Caco-2 (cell line): ENCODE measurements at regions not wholly inside any gene's neighbourhood (a gene's known extent, or its start where the extent isn't known, plus 50 kb on each side); places are given as distances from the start of the nearest gene placed in this dataset.
"Not testable (repeated sequence)": the region's sequence is repeated elsewhere in the genome, so short reads cannot be mapped to it uniquely, and the experiment has no call there.

ENCODE experiments used
- BruUV-seq: library from RNA; stranded (reverse); fragments of 400-500 nt; replicated peaks from 2 replicates; lab custom pipeline; 2021; lab: Mats Ljungman, UMichigan
- CTCF ChIA-PET: fragments of 300-600 bp; sonication (Branson Sonifier 250); formaldehyde crosslinking; loops from one replicate; lab custom pipeline; 2022; ENCODE audit warnings: antibody characterized with exemption; lab: Charles Lee
- POLR2A ChIA-PET: fragments of 300-600 bp; sonication (Branson Sonifier 250); formaldehyde crosslinking; loops from one replicate; lab custom pipeline; 2022; ENCODE audit warnings: antibody characterized with exemption; lab: Charles Lee
- DNase-seq, 2 experiments: peaks; one replicate each; pipeline versions ENCODE4 v3.0.0 to v3.0.0-alpha.2; 2020 to 2022
- H3K27me3 ChIP-seq: replicated peaks from 2 replicates; pipeline ENCODE4 v1.6.0; 2011; ENCODE audit warnings: low read length; ENCODE audit not compliant: control insufficient read depth, insufficient read depth
- H3K36me3 ChIP-seq: 2 replicates; pipeline ENCODE4 v1.5.1; 2011; ENCODE audit warnings: low read length; ENCODE audit not compliant: control insufficient read depth, insufficient read depth
- H3K4me1 ChIP-seq: fragments of 250-450 bp; sonication (Bioruptor Pico); 2 replicates; pipeline ENCODE4 v1.5.1; 2020; ENCODE audit warnings: mild to moderate bottlenecking
- H3K4me3 ChIP-seq: 2 replicates; pipeline ENCODE4 v1.5.1; 2011; ENCODE audit warnings: low read depth, mild to moderate bottlenecking, control low read depth, low read length
- H3K9me3 ChIP-seq: fragments of 250-450 bp; sonication (Bioruptor Pico); 2 replicates; pipeline ENCODE4 v1.5.1; 2020; ENCODE audit warnings: mild to moderate bottlenecking, moderate library complexity
- H3K27ac Mint-ChIP-seq: one replicate; pipeline ENCODE4 v1.8.0; 2022; ENCODE audit warnings: mixed read lengths; ENCODE audit not compliant: unreplicated experiment
- H3K27me3 Mint-ChIP-seq: one replicate; pipeline ENCODE4 v1.8.0; 2022; ENCODE audit warnings: mixed read lengths; ENCODE audit not compliant: insufficient read depth, unreplicated experiment
- H3K36me3 Mint-ChIP-seq: one replicate; pipeline ENCODE4 v1.8.0; 2022; ENCODE audit warnings: mild to moderate bottlenecking, mixed read lengths; ENCODE audit not compliant: insufficient read depth, unreplicated experiment
- H3K4me1 Mint-ChIP-seq: one replicate; pipeline ENCODE4 v1.8.0; 2022; ENCODE audit warnings: low read depth, mixed read lengths; ENCODE audit not compliant: unreplicated experiment
- H3K4me3 Mint-ChIP-seq: one replicate; pipeline ENCODE4 v1.8.0; 2022; ENCODE audit warnings: mild to moderate bottlenecking, moderate library complexity, mixed read lengths; ENCODE audit not compliant: unreplicated experiment
- H3K9me3 Mint-ChIP-seq: one replicate; pipeline ENCODE4 v1.8.0; 2022; ENCODE audit warnings: mixed read lengths; ENCODE audit not compliant: unreplicated experiment
- CTCF ChIP-seq, 2 experiments: fragments of 200-600 bp in 1 of 2; IDR thresholded peaks; 1 replicate in 1 of 2; 2 replicates in 1 of 2; pipeline versions ENCODE4 v1.5.1 to v1.8.0; 2011 to 2022; ENCODE audit warnings: antibody characterized with exemption in 1 of 2, control low read depth in 1 of 2, inconsistent platforms in 1 of 2, low read depth in 1 of 2, low read length in 1 of 2, mild to moderate bottlenecking in 1 of 2, moderate library complexity in 1 of 2; ENCODE audit not compliant: insufficient read depth in 1 of 2, severe bottlenecking in 1 of 2, unreplicated experiment in 1 of 2
- intact Hi-C: fragments of 100-400 bp; cut with micrococcal nuclease; formaldehyde crosslinking; loops from one replicate; pipeline ENCODE4 v1.10.0; 2022; ENCODE audit not compliant: unreplicated experiment

- Mint-ChIP-seq H3K27me3 (no peaks in the 10 kb centered on the region), H3K27ac (no peak overlapping the region), H3K36me3 (no peaks in the 10 kb centered on the region), H3K4me1 (peaks cover 7% of the 10 kb centered on the region), H3K4me3 (no peak overlapping the region), H3K9me3 (no peaks in the 10 kb centered on the region)
- intact Hi-C loops = no loop called here
- H3K36me3 ChIP-seq = no peaks in the 10 kb centered on the region
- H3K27me3 ChIP-seq = no peaks in the 10 kb centered on the region
- BruUV-seq = no TSS peak
- H3K9me3 ChIP-seq = no peaks in the 10 kb centered on the region
- no peaks in the 10 kb centered on the region for H3K4me1 ChIP-seq
- ChIA-PET CTCF (no interaction called here), POLR2A (interaction anchor here (0.5 kb wide), 1 partner anchor 141 kb away, joined by 6 read pairs; the partner anchor contains the start of gene DEGS1)
- no peak for TF ChIP-seq CTCF (IDR thresholded peaks at IDR 0.05; ENCODE audit: insufficient read depth in 1 of 2, low read depth in 1 of 2, low read length in 1 of 2, severe bottlenecking in 1 of 2, unreplicated experiment in 1 of 2)
- DNase-seq = no peak
- no peak overlapping the region for H3K4me3 ChIP-seq
These were observed 71.3 kb upstream of the FBXO28 start for GRCh38 chr1:224042557-224043118.

GRCh38 chr1:224041032-224041431, 72.9 kb upstream of the FBXO28 start:
- H3K4me3 ChIP-seq = no peak overlapping the region
- no peaks in the 10 kb centered on the region for H3K27me3 Mint-ChIP-seq
- BruUV-seq = no TSS peak
- no peak for DNase-seq
- POLR2A ChIA-PET = no interaction called here
- H3K4me1 Mint-ChIP-seq = peaks cover 7% of the 10 kb centered on the region
- H3K4me3 Mint-ChIP-seq = no peak overlapping the region
- intact Hi-C loops = no loop called here
- CTCF ChIA-PET = no interaction called here
- no peak for TF ChIP-seq CTCF (IDR thresholded peaks at IDR 0.05; ENCODE audit: insufficient read depth in 1 of 2, low read depth in 1 of 2, low read length in 1 of 2, severe bottlenecking in 1 of 2, unreplicated experiment in 1 of 2)
- H3K9me3 Mint-ChIP-seq = no peaks in the 10 kb centered on the region
- H3K27me3 ChIP-seq = no peaks in the 10 kb centered on the region
- H3K36me3 ChIP-seq = no peaks in the 10 kb centered on the region
- no peaks in the 10 kb centered on the region for H3K4me1 ChIP-seq
- H3K36me3 Mint-ChIP-seq = no peaks in the 10 kb centered on the region
- no peak overlapping the region for H3K27ac Mint-ChIP-seq
- H3K9me3 ChIP-seq = no peaks in the 10 kb centered on the region

GRCh38 chr1:224040423-224040822, 73.5 kb upstream of the FBXO28 start:
- H3K27me3 ChIP-seq, DNase-seq, CTCF ChIA-PET: not testable (repeated sequence)

GRCh38 chr1:224040006-224040405, 73.9 kb upstream of the FBXO28 start:
- not testable (repeated sequence) for H3K27me3 Mint-ChIP-seq

More at GRCh38 chr1:224040423-224040822, 73.5 kb upstream of the FBXO28 start:
- H3K36me3 ChIP-seq, H3K27ac Mint-ChIP-seq, H3K4me1 Mint-ChIP-seq, H3K36me3 Mint-ChIP-seq, H3K9me3 Mint-ChIP-seq, H3K4me3 Mint-ChIP-seq, intact Hi-C loops, H3K9me3 ChIP-seq, H3K27me3 Mint-ChIP-seq, H3K4me1 ChIP-seq, BruUV-seq, H3K4me3 ChIP-seq, POLR2A ChIA-PET: not testable (repeated sequence)

GRCh38 chr1:224038832-224039231, 75.1 kb upstream of the FBXO28 start:
- H3K9me3 ChIP-seq, DNase-seq, CTCF ChIA-PET, H3K4me3 ChIP-seq, H3K4me1 ChIP-seq, intact Hi-C loops, H3K36me3 ChIP-seq, H3K27me3 Mint-ChIP-seq, POLR2A ChIA-PET, H3K27me3 ChIP-seq, H3K9me3 Mint-ChIP-seq, H3K36me3 Mint-ChIP-seq, H3K4me1 Mint-ChIP-seq, H3K27ac Mint-ChIP-seq, BruUV-seq, H3K4me3 Mint-ChIP-seq: not testable (repeated sequence)

More at GRCh38 chr1:224040006-224040405, 73.9 kb upstream of the FBXO28 start:
- H3K4me3 ChIP-seq, H3K9me3 Mint-ChIP-seq, H3K4me1 ChIP-seq, H3K9me3 ChIP-seq, POLR2A ChIA-PET, intact Hi-C loops, H3K27me3 ChIP-seq, H3K4me3 Mint-ChIP-seq, H3K36me3 Mint-ChIP-seq, DNase-seq, H3K27ac Mint-ChIP-seq, H3K4me1 Mint-ChIP-seq, BruUV-seq, CTCF ChIA-PET, H3K36me3 ChIP-seq: not testable (repeated sequence)

- POLR2A ChIA-PET, H3K4me3 Mint-ChIP-seq, BruUV-seq, H3K27me3 ChIP-seq, H3K4me1 ChIP-seq, intact Hi-C loops, H3K36me3 ChIP-seq, H3K27me3 Mint-ChIP-seq, H3K27ac Mint-ChIP-seq, H3K9me3 Mint-ChIP-seq, H3K4me3 ChIP-seq, H3K36me3 Mint-ChIP-seq, DNase-seq, H3K9me3 ChIP-seq, CTCF ChIA-PET, H3K4me1 Mint-ChIP-seq: not testable (repeated sequence)
These were observed 76.5 kb upstream of the FBXO28 start for GRCh38 chr1:224037362-224037761.
